ENCODE measurements at regions not wholly inside any gene's neighbourhood (a gene's known extent, or its start where the extent isn't known, plus 50 kb on each side); places are given as distances from the start of the nearest gene placed in this dataset.

DNA sequence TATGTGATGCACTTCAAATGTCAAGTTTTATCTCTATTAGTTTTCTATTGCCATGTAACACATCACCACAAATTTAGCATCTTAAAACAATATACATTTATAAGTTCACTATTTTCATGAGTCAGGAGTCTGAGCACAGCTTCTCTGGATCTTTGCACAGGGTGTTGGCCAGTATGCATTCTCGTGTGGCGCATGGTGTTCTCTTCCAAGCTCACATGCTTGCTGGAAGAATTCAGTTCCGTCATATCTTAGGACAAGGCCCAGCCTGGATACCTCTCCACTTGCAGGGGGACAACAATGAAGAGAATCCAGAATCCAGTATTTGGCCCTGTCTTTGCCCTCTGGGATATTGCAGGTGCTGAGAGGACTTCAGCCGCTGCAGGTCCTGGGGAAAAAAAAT, 51.0 kb upstream of the ECI2 start:
- TF ChIP-seq TAF1 (IDR thresholded peaks at IDR 0.05; ENCODE audit: borderline replicate concordance, insufficient read depth, low read length) (no peak), FOXP2 (optimal IDR thresholded peaks at IDR 0.05; ENCODE audit: borderline replicate concordance, extremely low read depth, extremely low read length, insufficient read depth) (no peak), POLR2AphosphoS5 (IDR thresholded peaks at IDR 0.05; ENCODE audit: low read depth, low read length) (no peak)

DNA sequence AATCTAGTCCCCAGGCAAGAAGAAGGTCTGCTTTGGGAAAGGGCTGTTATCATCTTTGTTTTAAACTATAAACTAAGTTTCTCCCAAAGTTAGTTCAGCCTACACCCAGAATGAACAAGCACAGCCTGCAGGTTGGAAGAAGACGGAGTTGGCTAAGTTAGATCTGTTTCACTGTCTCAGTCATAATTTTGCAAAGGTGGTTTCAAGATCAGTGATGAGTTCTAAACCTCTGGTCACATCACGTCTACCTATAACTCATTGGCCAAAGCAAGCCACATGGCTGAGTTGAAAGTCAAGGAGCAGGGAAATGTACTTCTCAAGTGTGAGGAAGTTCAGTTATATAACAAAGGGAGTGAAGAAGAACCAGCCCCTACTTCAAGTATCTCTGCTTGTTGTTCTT, 50.5 kb upstream of the ECI2 start:
- TF ChIP-seq FOXP2 (optimal IDR thresholded peaks at IDR 0.05; ENCODE audit: borderline replicate concordance, extremely low read depth, extremely low read length, insufficient read depth) (no peak), TAF1 (IDR thresholded peaks at IDR 0.05; ENCODE audit: borderline replicate concordance, insufficient read depth, low read length) (no peak), REST (IDR thresholded peaks at IDR 0.05; ENCODE audit: insufficient read depth in 1 of 2, low read depth in 2 of 2, low read length in 2 of 2) (no peak), SIN3A (IDR thresholded peaks at IDR 0.05; ENCODE audit: borderline replicate concordance, insufficient read depth, low read length) (no peak), POLR2AphosphoS5 (IDR thresholded peaks at IDR 0.05; ENCODE audit: low read depth, low read length) (no peak)

GRCh38 chr6:4185419-4185818, 50.0 kb upstream of the ECI2 start:
- no peak for TF ChIP-seq FOXP2 (optimal IDR thresholded peaks at IDR 0.05; ENCODE audit: borderline replicate concordance, extremely low read depth, extremely low read length, insufficient read depth)
- TF ChIP-seq REST (IDR thresholded peaks at IDR 0.05; ENCODE audit: insufficient read depth in 1 of 2, low read depth in 2 of 2, low read length in 2 of 2), result no peak
- TF ChIP-seq TAF1 (IDR thresholded peaks at IDR 0.05; ENCODE audit: borderline replicate concordance, insufficient read depth, low read length), result no peak
- TF ChIP-seq POLR2AphosphoS5 (IDR thresholded peaks at IDR 0.05; ENCODE audit: low read depth, low read length), result no peak
- TF ChIP-seq SIN3A (IDR thresholded peaks at IDR 0.05; ENCODE audit: borderline replicate concordance, insufficient read depth, low read length), result no peak

Data from PFSK-1 (cell line).